ENCODE measurements at regions not wholly inside any gene's neighbourhood (a gene's known extent, or its start where the extent isn't known, plus 50 kb on each side); places are given as distances from the start of the nearest gene placed in this dataset.
"Not testable (repeated sequence)": the region's sequence is repeated elsewhere in the genome, so short reads cannot be mapped to it uniquely, and the experiment has no call there.

GRCh38 chr3:153221748-153222162 lies 59.7 kb downstream of the RAP2B start:
- H3K36me3 ChIP-seq (ENCODE audit: control insufficient read depth, insufficient read depth, low read length, severe bottlenecking) = no peaks in the 10 kb centered on the region
- no peaks in the 10 kb centered on the region for H3K27me3 ChIP-seq (replicated peaks; ENCODE audit: control insufficient read depth, insufficient read depth, low read length)
- peak overlapping the region; percentile 3 for H3K9ac ChIP-seq (ENCODE audit: low read length)
- peak; percentile 78 for DNase-seq (ENCODE audit: low read depth)
- no peak overlapping the region for H3K4me3 ChIP-seq (ENCODE audit: low read length)
- H3K9me3 ChIP-seq (ENCODE audit: control insufficient read depth, low read length) = no peaks in the 10 kb centered on the region
- peaks cover 5% of the 10 kb centered on the region for H3K4me1 ChIP-seq (ENCODE audit: control insufficient read depth, insufficient read depth, low read length)

DNA sequence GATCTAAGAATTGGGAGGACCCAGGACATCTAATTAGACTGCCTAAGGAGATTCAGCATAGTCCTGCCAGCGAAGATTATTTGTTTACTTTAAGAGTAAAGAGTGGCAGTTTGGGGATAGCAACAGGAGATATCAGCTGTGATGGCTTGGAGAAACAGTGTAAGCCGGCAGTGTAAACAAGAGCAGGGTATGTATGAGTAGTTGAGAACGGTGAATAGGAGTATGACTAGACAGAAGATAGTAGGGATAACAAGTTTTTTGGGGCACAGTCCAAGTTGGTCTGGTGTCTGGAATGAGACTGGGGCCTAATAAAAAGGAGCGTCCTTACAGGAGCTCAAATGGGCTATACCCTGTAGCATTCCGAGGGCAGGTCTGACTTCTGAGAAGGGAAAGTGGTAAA lies 64.9 kb downstream of the RAP2B start:
- H3K9ac ChIP-seq (ENCODE audit: low read length); H3K36me3 ChIP-seq (ENCODE audit: control insufficient read depth, insufficient read depth, low read length, severe bottlenecking); H3K4me3 ChIP-seq (ENCODE audit: low read length); DNase-seq (ENCODE audit: low read depth); H3K4me1 ChIP-seq (ENCODE audit: control insufficient read depth, insufficient read depth, low read length); H3K27me3 ChIP-seq (replicated peaks; ENCODE audit: control insufficient read depth, insufficient read depth, low read length); H3K9me3 ChIP-seq (ENCODE audit: control insufficient read depth, low read length): not testable (repeated sequence)

- not testable (repeated sequence) for H3K9ac ChIP-seq (ENCODE audit: low read length); H3K36me3 ChIP-seq (ENCODE audit: control insufficient read depth, insufficient read depth, low read length, severe bottlenecking); H3K27me3 ChIP-seq (replicated peaks; ENCODE audit: control insufficient read depth, insufficient read depth, low read length); DNase-seq (ENCODE audit: low read depth); H3K4me3 ChIP-seq (ENCODE audit: low read length); H3K9me3 ChIP-seq (ENCODE audit: control insufficient read depth, low read length)
- H3K4me1 ChIP-seq (ENCODE audit: control insufficient read depth, insufficient read depth, low read length) = peaks cover 11% of the 10 kb centered on the region
Measured at GRCh38 chr3:153230427-153230826, 68.4 kb downstream of the RAP2B start.

DNA sequence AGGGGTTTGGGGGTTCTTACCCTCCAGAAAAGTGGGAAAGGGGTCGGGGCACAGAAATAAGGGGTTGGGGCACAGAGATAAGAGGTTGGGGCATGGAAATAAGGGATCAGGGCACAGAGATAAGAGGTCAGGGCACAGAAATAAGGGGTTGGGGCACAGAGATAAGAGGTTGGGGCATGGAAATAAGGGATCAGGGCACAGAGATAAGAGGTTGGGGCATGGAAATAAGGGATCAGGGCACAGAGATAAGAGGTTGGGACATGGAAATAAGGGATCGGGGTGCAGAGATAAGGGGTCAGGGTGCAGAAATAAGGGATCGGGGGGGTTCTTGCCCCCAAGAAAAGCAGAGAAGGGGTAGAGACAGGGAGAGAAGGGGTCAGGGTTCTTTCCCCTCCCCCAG lies 69.2 kb downstream of the RAP2B start:
- H3K36me3 ChIP-seq (ENCODE audit: control insufficient read depth, insufficient read depth, low read length, severe bottlenecking); H3K9ac ChIP-seq (ENCODE audit: low read length); H3K9me3 ChIP-seq (ENCODE audit: control insufficient read depth, low read length); DNase-seq (ENCODE audit: low read depth); H3K27me3 ChIP-seq (replicated peaks; ENCODE audit: control insufficient read depth, insufficient read depth, low read length); H3K4me3 ChIP-seq (ENCODE audit: low read length): not testable (repeated sequence)
- peaks cover 11% of the 10 kb centered on the region for H3K4me1 ChIP-seq (ENCODE audit: control insufficient read depth, insufficient read depth, low read length)

- Histone ChIP-seq H3K4me1 (ENCODE audit: control insufficient read depth, insufficient read depth, low read length) (peaks cover 11% of the 10 kb centered on the region), H3K9ac (ENCODE audit: low read length) (peak overlapping the region; percentile 49)
- DNase-seq (ENCODE audit: low read depth) = peak; percentile 10
- H3K9me3 ChIP-seq (ENCODE audit: control insufficient read depth, low read length); H3K4me3 ChIP-seq (ENCODE audit: low read length); H3K27me3 ChIP-seq (replicated peaks; ENCODE audit: control insufficient read depth, insufficient read depth, low read length); H3K36me3 ChIP-seq (ENCODE audit: control insufficient read depth, insufficient read depth, low read length, severe bottlenecking): not testable (repeated sequence)
Measured at GRCh38 chr3:153232050-153232752, 70.2 kb downstream of the RAP2B start.

- no peaks in the 10 kb centered on the region for H3K9me3 ChIP-seq (ENCODE audit: control insufficient read depth, low read length)
- peaks cover 11% of the 10 kb centered on the region for H3K4me1 ChIP-seq (ENCODE audit: control insufficient read depth, insufficient read depth, low read length)
- peak overlapping the region; percentile 49 for H3K9ac ChIP-seq (ENCODE audit: low read length)
- H3K27me3 ChIP-seq (replicated peaks; ENCODE audit: control insufficient read depth, insufficient read depth, low read length) = no peaks in the 10 kb centered on the region
- DNase-seq (ENCODE audit: low read depth) = peak; percentile 85
- H3K4me3 ChIP-seq (ENCODE audit: low read length) = no peak overlapping the region
- H3K36me3 ChIP-seq (ENCODE audit: control insufficient read depth, insufficient read depth, low read length, severe bottlenecking) = no peaks in the 10 kb centered on the region
Measured at GRCh38 chr3:153232851-153233271, 70.8 kb downstream of the RAP2B start.

DNA sequence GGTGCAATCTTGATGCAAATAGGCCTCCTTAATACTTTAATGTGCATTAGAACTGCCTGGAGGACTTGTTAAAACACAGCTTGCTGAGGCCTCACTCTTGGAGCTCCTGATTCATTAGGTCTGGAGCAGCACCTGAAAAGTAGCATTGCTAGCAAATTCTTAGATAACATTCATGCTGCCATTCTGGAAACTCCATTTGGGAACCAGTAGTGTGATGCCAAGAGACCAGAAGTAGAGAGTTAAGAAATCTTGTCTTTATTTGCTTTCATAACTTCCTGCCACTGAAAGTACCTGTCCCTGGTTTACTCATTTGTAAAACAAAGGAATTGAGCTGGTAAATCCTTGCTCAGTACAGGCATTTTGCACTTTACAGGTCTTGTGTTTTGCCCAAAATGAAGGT lies 72.0 kb downstream of the RAP2B start:
- H3K4me1 ChIP-seq (ENCODE audit: control insufficient read depth, insufficient read depth, low read length) = peaks cover 11% of the 10 kb centered on the region
- no peak overlapping the region for H3K4me3 ChIP-seq (ENCODE audit: low read length)
- H3K9ac ChIP-seq (ENCODE audit: low read length) = no peak overlapping the region
- no peaks in the 10 kb centered on the region for H3K9me3 ChIP-seq (ENCODE audit: control insufficient read depth, low read length)
- no peak for DNase-seq (ENCODE audit: low read depth)
- H3K36me3 ChIP-seq (ENCODE audit: control insufficient read depth, insufficient read depth, low read length, severe bottlenecking) = no peaks in the 10 kb centered on the region
- no peaks in the 10 kb centered on the region for H3K27me3 ChIP-seq (replicated peaks; ENCODE audit: control insufficient read depth, insufficient read depth, low read length)

- DNase-seq (ENCODE audit: low read depth) = no peak
- H3K9ac ChIP-seq (ENCODE audit: low read length) = no peak overlapping the region
- H3K4me3 ChIP-seq (ENCODE audit: low read length) = no peak overlapping the region
- peaks cover 3% of the 10 kb centered on the region for H3K9me3 ChIP-seq (ENCODE audit: control insufficient read depth, low read length)
- H3K36me3 ChIP-seq (ENCODE audit: control insufficient read depth, insufficient read depth, low read length, severe bottlenecking) = no peaks in the 10 kb centered on the region
- no peaks in the 10 kb centered on the region for H3K27me3 ChIP-seq (replicated peaks; ENCODE audit: control insufficient read depth, insufficient read depth, low read length)
- peaks cover 10% of the 10 kb centered on the region for H3K4me1 ChIP-seq (ENCODE audit: control insufficient read depth, insufficient read depth, low read length)
Measured at GRCh38 chr3:153242896-153243295, 80.9 kb downstream of the RAP2B start.

DNA sequence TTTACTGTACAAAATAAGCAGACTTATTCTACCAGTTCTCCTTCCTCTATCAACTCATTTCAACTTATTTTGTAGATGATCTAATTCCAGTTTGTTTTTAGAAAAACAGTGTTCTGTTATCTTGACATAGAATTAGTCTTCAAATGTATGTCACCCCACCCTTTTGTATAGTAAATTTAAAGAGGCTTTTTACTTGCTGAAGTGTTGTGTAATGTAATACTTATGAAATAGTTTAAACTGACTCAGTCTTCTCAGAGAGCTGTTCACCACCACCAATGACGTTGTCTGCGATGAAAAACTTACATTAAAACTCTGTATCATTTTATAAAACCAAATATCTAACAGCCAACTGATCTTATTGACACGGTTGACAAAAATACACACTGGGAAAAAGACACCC lies 82.9 kb downstream of the RAP2B start:
- H3K27me3 ChIP-seq (replicated peaks; ENCODE audit: control insufficient read depth, insufficient read depth, low read length) = no peaks in the 10 kb centered on the region
- peaks cover 10% of the 10 kb centered on the region for H3K4me1 ChIP-seq (ENCODE audit: control insufficient read depth, insufficient read depth, low read length)
- H3K36me3 ChIP-seq (ENCODE audit: control insufficient read depth, insufficient read depth, low read length, severe bottlenecking) = no peaks in the 10 kb centered on the region
- H3K9me3 ChIP-seq (ENCODE audit: control insufficient read depth, low read length) = peaks cover 3% of the 10 kb centered on the region
- no peak overlapping the region for H3K9ac ChIP-seq (ENCODE audit: low read length)
- DNase-seq (ENCODE audit: low read depth) = peak; percentile 63
- H3K4me3 ChIP-seq (ENCODE audit: low read length) = no peak overlapping the region

DNA sequence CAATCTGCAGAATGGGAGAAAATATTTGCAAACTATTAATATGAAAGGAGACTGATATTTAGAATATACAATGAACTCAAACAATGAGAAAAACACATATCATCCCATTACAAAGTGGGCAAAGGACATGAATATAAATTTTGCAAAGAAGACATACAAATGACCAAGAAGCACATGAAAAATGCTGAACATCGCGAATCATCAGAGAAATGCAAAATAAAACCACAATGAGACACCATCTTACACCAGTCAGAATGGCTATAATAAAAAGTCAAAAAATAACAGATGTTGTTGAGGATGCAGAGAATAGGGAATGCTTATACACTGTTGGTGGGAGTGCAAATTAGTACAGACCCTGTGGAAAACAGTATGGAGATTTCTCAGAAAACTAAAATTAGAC lies 83.6 kb downstream of the RAP2B start:
- Histone ChIP-seq H3K9ac (ENCODE audit: low read length) (no peak overlapping the region), H3K36me3 (ENCODE audit: control insufficient read depth, insufficient read depth, low read length, severe bottlenecking) (no peaks in the 10 kb centered on the region), H3K27me3 (replicated peaks; ENCODE audit: control insufficient read depth, insufficient read depth, low read length) (no peaks in the 10 kb centered on the region), H3K9me3 (ENCODE audit: control insufficient read depth, low read length) (peaks cover 3% of the 10 kb centered on the region), H3K4me3 (ENCODE audit: low read length) (no peak overlapping the region), H3K4me1 (ENCODE audit: control insufficient read depth, insufficient read depth, low read length) (peaks cover 10% of the 10 kb centered on the region)
- no peak for DNase-seq (ENCODE audit: low read depth)

DNA sequence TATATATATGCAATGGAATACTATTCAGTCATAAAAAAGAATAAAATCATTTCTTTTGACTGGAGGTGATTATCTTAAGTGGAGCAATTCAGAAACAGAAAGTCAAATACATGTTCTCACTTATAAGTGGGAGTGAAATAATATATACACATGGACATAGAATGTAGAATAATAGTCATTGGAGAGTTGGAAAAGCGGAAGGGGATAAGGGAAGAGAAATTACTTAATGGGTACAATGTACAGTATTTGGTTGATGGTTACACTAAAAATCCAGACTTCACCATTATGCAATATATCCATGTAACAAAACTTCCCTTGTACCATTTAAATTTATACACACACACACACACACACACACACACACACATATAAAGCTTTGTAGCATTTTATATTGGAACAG lies 84.3 kb downstream of the RAP2B start:
- H3K4me1 ChIP-seq (ENCODE audit: control insufficient read depth, insufficient read depth, low read length) = peaks cover 10% of the 10 kb centered on the region
- DNase-seq (ENCODE audit: low read depth) = no peak
- H3K4me3 ChIP-seq (ENCODE audit: low read length) = no peak overlapping the region
- H3K27me3 ChIP-seq (replicated peaks; ENCODE audit: control insufficient read depth, insufficient read depth, low read length) = no peaks in the 10 kb centered on the region
- no peaks in the 10 kb centered on the region for H3K36me3 ChIP-seq (ENCODE audit: control insufficient read depth, insufficient read depth, low read length, severe bottlenecking)
- H3K9me3 ChIP-seq (ENCODE audit: control insufficient read depth, low read length) = peaks cover 3% of the 10 kb centered on the region
- no peak overlapping the region for H3K9ac ChIP-seq (ENCODE audit: low read length)

GRCh38 chr3:153246806-153247205 lies 84.8 kb downstream of the RAP2B start:
- peaks cover 3% of the 10 kb centered on the region for H3K9me3 ChIP-seq (ENCODE audit: control insufficient read depth, low read length)
- H3K9ac ChIP-seq (ENCODE audit: low read length) = no peak overlapping the region
- peaks cover 10% of the 10 kb centered on the region for H3K4me1 ChIP-seq (ENCODE audit: control insufficient read depth, insufficient read depth, low read length)
- no peaks in the 10 kb centered on the region for H3K36me3 ChIP-seq (ENCODE audit: control insufficient read depth, insufficient read depth, low read length, severe bottlenecking)
- DNase-seq (ENCODE audit: low read depth) = peak; percentile 86
- H3K4me3 ChIP-seq (ENCODE audit: low read length) = no peak overlapping the region
- H3K27me3 ChIP-seq (replicated peaks; ENCODE audit: control insufficient read depth, insufficient read depth, low read length) = no peaks in the 10 kb centered on the region

Measured in adipocyte (in vitro differentiated cells).